NCI-H774 (cell line): ENCODE measurements at regions not wholly inside any gene's neighbourhood (a gene's known extent, or its start where the extent isn't known, plus 50 kb on each side); places are given as distances from the start of the nearest gene placed in this dataset.
"Not testable (repeated sequence)": the region's sequence is repeated elsewhere in the genome, so short reads cannot be mapped to it uniquely, and the experiment has no call there.

ENCODE experiments used
- DNase-seq: peaks from one replicate; lab custom pipeline; 2025; lab: John Stamatoyannopoulos, UW

DNA sequence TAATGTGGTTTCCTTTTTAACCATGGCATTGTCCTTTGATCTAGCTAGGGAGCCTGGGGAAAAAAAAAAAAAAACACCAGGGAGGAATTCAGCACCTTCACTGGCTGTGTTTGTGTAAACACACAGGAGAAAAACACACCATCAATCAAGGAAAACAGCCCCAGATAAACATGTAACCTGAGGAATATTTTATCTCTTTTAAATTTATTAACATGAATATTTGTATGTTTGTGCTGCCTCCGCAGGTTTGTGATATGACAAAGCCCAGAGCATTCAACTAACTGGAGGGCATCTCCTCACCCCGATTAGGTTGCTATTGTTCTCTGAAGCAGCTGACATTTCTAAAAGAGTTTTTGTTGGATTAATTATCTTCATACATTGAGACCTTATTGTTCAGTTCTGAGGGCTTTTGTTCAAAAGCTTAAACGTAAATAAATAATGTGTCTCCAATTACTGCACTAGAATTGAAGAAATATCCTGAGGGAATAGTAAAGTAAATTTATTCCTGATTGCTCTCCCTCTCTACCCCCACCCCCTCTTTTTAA, 89.4 kb upstream of the SEMA3E start:
- peak; percentile 9 for DNase-seq

DNA sequence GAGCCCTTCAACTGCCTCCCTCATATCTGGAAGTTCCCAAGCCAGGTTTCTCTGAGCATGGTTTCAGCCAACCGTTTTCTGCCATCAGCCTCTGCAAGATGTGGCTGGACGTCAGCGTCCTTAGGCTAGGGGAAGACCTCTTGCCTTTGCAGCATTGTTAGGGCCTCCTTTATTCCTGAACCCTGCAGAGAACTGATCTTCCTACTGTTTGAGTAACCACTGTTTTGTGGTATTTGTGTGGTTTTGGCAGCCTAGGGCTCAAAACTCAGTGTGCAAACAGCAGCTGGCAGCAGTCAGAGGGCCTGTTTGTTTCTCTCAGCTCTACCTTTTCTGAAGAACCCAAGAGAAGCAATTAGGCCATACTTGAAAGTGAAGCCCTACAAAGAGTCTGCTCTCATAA, 83.4 kb upstream of the SEMA3E start:
- DNase-seq = no peak

DNA sequence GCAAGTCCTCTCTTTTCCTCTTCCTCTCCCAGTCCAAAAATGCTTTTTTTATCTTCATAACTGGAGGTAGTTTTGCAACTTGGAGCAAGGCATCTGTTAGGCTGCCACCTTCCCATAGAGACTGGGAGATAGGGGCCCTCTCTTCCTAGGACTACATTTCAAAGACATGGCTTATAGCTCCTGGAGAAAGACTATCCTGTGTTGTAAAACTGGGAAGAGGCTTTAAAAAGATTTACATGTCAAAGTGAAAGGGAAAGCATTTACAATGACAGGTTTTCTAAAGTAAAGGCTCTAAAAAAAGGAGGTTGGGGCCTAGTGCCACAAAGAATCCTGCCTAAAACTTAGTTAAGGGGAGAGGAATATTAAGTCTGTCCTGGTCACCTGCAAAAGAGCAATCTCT, 82.2 kb upstream of the SEMA3E start:
- DNase-seq = no peak

DNA sequence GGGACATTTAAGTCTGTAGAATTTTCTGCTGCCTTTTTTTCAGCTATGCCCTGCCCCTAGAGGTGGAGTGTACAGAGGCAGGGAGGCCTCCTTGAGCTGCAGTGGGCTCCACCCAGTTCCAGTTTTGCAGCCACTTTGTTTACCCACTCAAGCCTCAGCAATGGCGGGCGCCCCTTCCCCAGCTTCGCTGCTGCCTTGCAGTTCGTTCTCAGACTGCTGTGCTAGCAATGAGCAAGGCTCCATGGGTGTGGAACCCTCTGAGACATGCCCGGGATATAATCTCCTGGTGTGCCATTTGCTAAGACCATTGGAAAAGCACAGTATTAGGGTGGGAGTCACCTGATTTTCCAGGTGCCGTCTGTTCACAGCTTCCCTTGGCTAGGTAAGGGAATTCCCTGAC, 68.0 kb upstream of the SEMA3E start:
- DNase-seq = not testable (repeated sequence)

DNA sequence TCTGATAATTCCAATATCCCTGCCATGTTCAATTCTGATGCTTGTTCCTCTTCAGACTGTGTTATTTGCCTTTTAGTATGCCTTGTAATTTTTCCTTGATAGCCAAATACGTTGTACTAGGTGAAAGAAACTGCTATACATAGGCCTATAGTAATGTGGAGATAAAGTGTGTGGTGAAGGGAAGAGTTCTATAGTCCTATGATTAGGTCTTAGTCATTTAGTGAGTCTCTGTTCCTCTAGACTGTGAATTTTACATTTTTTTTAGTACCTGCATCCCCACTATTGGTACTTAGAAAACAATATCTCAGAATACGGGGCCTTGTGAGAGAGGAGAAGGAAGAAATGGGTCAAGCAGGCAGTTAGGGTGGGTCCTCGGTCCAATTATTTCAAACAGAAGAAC, 59.6 kb upstream of the SEMA3E start:
- no peak for DNase-seq

DNA sequence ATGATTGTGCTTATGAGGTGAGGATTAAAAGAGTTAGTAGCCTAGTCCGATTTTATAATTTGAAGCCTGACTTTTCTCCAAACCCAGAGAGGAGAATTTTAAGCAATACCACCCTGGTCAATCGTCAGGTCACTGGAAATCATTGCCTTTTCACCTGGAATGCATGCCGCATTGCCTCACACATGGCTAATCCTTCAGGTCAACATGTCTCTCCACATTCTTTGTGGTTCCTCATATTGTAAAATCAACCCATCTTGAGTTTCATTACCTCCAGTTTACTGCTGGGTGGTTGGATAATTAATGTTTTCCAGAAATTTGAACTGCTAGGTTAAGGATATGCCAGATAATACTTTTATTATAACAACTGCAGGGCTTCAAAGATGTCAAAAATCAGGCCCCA, 55.6 kb upstream of the SEMA3E start:
- DNase-seq = no peak

DNA sequence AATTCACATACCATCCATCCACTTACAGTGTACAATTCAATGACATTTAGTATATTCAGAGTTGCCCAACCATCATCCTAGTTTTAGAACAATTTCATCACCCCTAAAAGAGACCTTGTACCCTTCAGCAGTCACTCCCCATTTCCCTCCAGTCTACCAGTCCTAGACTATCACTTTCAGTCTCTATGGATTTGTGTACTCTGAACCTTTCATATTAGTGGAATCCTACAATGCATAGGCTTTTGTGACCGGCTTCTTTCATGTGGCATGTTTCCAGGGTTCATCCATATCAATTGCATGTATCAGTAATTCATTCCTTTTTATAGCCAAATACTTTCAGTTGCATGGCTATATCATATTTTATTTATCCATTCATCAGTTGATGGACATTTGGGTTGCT, 53.5 kb upstream of the SEMA3E start:
- DNase-seq = no peak

DNA sequence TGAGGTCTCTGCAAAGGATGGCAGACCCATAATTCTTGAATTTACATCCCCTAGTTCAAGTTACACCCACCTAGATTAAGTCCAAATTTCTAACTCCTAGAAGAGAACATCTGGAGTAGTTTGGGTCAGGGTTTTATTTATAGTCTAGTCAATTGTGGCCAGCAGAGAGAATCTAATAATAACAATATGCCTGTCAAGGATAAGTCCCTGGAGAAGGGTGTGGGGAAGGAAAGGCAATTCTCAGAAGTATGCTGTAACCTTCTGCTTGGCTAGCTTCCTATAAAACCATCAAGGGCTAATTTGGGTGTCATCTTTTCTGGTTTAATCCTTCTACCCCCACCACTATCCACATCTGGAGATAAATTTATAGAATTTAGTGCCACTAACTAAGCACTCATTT, 52.8 kb upstream of the SEMA3E start:
- no peak for DNase-seq
